PC-9 (cell line): ENCODE measurements at regions not wholly inside any gene's neighbourhood (a gene's known extent, or its start where the extent isn't known, plus 50 kb on each side); places are given as distances from the start of the nearest gene placed in this dataset.

Source experiments
- EZH2 ChIP-seq: fragments of 200-600 bp; sonication (generic); IDR thresholded peaks from 2 replicates; pipeline ENCODE4 v1.8.0; 2017; ENCODE audit warnings: antibody characterized with exemption, low read depth
- TF ChIP-seq, protein P1 (sequence below): fragments of 200-600 bp; sonication (generic); conservative IDR thresholded peaks from 2 replicates; pipeline ENCODE4 v1.6.1; 2017; ENCODE audit warnings: mixed run types, antibody characterized with exemption, mild to moderate bottlenecking, moderate library complexity

DNA sequence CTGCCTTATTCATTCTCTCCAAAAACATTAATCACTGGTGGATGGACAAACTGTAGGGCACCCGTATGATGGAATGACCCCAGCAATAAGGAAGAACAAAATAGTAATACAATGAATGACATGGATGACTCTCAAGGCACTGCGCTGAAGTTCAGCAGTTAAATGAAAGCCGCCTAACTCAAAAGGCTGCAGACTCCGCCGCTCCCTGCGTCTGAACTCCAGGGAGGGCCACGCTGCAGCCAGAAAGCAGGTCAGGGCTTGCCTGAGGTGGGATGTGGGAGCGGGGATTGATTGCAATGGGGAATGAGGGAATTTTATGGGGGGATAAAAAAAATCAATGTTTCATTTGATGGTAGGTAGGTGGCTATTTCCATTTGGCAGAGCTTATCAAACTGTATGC lies 86.5 kb upstream of the LAPTM4A start:
- TF ChIP-seq, protein P1, sequence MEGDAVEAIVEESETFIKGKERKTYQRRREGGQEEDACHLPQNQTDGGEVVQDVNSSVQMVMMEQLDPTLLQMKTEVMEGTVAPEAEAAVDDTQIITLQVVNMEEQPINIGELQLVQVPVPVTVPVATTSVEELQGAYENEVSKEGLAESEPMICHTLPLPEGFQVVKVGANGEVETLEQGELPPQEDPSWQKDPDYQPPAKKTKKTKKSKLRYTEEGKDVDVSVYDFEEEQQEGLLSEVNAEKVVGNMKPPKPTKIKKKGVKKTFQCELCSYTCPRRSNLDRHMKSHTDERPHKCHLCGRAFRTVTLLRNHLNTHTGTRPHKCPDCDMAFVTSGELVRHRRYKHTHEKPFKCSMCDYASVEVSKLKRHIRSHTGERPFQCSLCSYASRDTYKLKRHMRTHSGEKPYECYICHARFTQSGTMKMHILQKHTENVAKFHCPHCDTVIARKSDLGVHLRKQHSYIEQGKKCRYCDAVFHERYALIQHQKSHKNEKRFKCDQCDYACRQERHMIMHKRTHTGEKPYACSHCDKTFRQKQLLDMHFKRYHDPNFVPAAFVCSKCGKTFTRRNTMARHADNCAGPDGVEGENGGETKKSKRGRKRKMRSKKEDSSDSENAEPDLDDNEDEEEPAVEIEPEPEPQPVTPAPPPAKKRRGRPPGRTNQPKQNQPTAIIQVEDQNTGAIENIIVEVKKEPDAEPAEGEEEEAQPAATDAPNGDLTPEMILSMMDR: no peak
- TF ChIP-seq EZH2: no peak
